HG03280 (cell line): ENCODE measurements at regions not wholly inside any gene's neighbourhood (a gene's known extent, or its start where the extent isn't known, plus 50 kb on each side); places are given as distances from the start of the nearest gene placed in this dataset.
"Not testable (repeated sequence)": the region's sequence is repeated elsewhere in the genome, so short reads cannot be mapped to it uniquely, and the experiment has no call there.

ENCODE experiments used
- ATAC-seq: cut with Tn5 transposase; IDR thresholded peaks from one replicate; pipeline ENCODE4 v1.9.1; 2021; ENCODE audit warnings: mild to moderate bottlenecking, moderate library complexity; ENCODE audit not compliant: unreplicated experiment

- no peak for ATAC-seq
Measured at GRCh38 chr14:71800878-71801277, 131.4 kb upstream of the RGS6 start.

DNA sequence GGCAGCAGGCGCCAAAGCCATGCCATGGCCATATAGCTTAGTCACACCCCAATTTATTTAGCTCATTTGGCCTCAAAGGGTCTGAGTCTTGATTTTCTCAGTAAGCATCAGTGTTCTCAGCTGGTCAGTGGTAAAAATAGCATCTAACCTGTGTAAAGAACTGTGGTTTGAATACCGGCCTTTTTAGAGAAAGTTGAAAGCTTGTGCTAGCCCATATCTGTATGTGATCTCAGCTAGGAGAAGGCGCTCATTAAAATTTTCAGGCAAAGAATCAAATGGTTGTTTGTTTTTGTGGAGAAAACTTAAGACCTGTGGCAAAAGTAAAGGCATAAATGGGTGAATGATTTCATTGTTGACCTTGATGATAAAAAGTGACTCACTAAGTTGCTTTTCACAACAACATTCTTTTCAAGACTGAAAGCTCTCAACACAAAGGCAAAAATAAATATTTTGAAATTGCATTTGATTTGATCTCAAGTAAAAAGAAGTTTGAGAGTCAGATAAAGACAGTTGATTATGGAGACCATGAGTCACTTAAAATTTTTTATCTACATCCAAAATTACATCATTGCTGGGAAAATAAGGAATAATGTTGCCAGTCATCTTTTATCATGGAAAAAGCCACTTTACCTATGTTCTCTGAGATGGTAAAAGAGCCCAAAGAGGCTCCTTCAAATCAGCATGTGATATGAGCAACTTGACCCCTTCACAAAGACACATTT lies 128.5 kb upstream of the RGS6 start:
- ATAC-seq: no peak

DNA sequence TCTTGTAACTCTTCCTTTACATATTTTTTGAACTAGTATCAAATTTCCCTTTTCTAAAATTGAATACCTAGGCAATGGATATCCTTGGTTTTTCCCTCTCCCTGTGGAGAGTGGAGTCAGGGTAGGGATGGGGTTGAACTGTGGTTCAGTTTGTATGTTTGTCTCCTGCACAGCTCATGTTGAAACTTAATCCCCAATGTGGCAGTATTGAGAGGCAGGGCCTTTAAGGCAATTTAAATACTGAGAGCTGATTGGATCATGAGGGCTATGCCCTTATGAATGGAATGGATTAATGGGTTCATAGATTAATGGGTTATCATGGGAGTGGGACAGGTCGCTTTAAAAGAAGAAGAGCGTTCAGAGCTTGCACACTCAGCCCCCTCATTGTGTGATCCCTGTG lies 127.2 kb upstream of the RGS6 start:
- ATAC-seq: no peak

GRCh38 chr14:71807049-71807448 lies 125.2 kb upstream of the RGS6 start:
- ATAC-seq: not testable (repeated sequence)

DNA sequence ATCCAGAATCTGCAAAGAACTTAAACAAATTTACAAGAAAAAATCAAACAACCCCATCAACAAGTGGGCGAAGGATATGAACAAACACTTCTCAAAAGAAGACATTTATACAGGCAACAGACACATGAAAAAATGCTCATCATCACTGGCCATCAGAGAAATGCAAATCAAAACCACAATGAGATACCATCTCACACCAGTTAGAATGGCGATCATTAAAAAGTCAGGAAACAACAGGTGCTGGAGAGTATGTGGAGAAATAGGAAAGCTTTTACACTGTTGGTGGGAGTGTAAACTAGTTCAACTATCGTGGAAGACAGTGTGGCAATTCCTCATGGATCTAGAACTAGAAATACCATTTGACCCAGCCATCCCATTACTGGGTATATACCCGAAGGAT lies 121.4 kb upstream of the RGS6 start:
- not testable (repeated sequence) for ATAC-seq

DNA sequence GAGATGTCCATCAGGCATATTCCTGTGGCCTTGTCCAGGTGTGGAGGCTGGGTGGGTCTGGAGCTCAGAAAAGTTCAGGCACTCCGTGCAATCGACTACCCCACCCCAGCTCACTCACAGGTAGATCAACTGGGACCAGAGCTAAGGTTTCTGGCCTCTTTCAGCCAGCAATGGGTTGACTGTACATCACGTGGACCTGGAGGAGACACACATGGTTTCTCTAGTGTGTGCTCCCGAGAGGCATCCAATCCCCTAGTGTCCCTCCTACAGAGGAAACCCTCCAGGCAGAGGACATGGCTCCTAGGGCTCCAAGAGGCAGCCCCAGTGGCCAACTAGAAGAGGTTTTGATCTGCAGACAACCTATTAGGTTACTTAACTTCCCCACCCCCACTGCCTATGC lies 119.5 kb upstream of the RGS6 start:
- ATAC-seq: no peak

DNA sequence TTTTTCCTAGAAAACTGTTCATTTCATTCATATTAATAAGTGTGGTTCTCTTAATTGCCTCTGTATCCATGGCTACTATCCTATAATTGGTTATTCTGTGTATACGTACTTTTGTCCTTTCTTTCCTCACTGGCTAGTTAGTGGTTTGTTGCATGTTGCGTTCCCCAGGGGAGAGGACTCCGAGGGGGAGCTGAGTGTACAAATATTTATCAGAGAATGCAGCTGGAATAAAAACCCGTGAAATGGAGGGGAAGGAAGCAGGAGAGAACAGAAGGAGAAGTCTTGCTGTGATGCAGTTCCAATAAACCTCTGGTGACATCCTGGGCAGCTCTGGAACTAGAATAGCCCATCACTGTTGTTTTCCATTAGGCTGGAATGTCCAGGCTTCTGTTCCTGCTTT lies 117.1 kb upstream of the RGS6 start:
- ATAC-seq: no peak

DNA sequence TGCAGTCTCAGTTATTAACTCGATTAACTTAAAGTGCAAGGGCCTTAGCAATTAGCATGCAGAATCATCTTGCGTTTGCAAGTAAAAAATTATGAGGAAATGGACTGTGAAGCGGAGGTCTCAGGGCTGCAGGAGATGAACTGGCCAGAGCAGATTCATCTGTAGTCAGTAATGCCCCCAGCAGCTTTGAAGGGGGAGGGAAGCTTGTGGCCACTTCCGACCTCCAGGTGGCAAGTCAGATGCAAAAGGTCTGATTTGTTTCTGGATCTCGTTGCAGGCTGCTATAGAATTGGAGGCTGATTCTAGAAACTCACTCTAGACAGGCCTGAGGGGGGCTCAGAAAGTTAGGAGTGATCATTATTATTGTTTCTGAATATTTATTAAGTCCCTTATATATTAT lies 107.4 kb upstream of the RGS6 start:
- no peak for ATAC-seq

- ATAC-seq: no peak
Measured at GRCh38 chr14:71833476-71833875, 98.8 kb upstream of the RGS6 start.

- no peak for ATAC-seq
Measured at GRCh38 chr14:71834284-71835204, 97.7 kb upstream of the RGS6 start.

- no peak for ATAC-seq
Measured at GRCh38 chr14:71852181-71852580, 80.0 kb upstream of the RGS6 start.

DNA sequence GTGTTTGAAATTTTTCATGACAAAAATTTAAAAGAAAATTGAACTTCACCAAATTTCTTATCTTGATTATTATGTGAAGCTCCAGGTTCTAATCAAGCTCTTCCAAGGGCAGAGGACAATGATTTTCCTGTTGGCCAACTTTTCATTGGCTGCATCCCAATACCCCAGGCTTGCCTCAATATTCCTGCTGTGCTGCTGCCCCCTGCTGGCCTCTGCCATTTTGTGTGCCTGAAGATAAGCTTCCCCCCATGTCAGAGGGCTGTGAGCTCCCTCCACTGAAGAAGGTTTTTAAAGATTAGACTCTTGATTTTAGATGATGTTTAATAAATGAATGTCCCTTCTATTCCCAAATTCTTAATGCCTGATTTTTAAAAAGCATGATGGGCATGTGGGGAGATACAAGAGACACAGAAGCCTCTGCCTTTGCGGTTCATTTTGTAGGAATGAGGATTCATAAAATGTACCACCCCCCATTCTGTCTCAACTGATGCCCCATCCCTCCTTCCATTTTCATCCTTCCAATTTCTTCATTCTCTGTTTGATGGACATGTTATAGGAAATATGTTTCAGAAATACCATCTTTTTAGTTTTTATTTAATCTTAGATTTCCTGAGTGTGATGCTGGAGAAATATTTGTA lies 76.7 kb upstream of the RGS6 start:
- ATAC-seq: no peak

DNA sequence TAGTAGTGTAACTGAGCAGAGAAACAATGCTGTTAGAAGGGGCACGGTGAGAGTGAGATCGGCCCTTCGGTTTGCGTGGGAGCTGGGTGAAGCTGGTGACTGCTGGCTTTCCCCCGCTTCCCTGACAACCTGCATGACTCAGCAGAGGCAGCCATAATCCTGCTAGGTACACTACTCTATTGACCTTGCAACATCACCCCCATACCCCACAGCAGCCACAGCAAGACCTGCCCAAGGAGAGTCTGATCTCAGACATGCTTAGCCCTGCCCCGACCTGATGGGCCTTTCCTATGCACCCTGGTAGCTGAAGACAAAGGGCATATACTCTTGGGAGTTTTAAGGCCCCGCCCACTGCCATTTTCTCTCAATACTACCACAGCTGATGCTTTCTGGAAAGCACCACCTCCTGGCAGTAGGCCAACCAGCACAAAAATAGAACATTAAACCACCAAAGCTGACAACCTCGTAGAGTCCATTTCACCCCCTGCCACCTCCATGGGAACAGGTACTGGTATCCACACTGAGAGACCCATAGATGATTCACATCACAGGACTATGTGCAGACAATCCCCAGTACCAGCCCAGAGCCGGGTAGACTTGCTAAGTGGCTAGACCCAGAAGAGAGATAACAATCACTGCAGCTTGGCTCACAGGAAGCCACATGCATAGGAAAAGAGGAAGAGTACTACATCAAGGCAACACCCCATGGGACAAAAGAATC lies 75.9 kb upstream of the RGS6 start:
- ATAC-seq: no peak

GRCh38 chr14:71863049-71863448 lies 69.2 kb upstream of the RGS6 start:
- ATAC-seq: no peak

DNA sequence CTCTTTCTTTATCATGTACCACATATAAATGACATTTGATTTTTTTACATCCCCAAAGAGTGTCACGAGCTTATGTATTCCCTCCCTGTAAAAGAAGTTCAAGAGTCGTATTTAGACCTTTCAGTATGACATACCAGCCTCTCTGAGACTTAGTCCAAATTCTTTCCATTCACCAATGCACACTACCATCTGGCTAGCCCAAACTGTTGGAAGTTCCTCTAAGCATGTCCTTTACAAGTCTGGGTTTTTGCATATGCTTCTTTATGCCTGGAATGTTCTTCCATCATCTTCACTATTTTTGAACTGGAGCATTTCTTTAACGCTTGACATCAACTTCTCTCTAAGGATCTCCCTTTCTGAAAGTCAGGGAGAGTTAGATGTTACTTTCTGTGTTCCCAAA lies 68.5 kb upstream of the RGS6 start:
- ATAC-seq: no peak
